ENCODE measurements at regions not wholly inside any gene's neighbourhood (a gene's known extent, or its start where the extent isn't known, plus 50 kb on each side); places are given as distances from the start of the nearest gene placed in this dataset.

- DNase-seq: no peak
- Histone ChIP-seq H3K79me2 (ENCODE audit: low read length) (no peaks in the 10 kb centered on the region), H3K4me3 (ENCODE audit: low read length) (no peak overlapping the region), H4K20me1 (ENCODE audit: low read length) (no peaks in the 10 kb centered on the region), H3K9ac (ENCODE audit: low read length) (no peak overlapping the region), H3K27ac (ENCODE audit: low read length) (no peak overlapping the region), H3K4me2 (ENCODE audit: low read length) (no peak overlapping the region), H3K36me3 (ENCODE audit: low read depth, low read length) (no peaks in the 10 kb centered on the region), H3K9me2 (replicated peaks; ENCODE audit: low read length) (no peaks in the 10 kb centered on the region), H3K9me3 (ENCODE audit: low read length) (no peaks in the 10 kb centered on the region), H3K27me3 (ENCODE audit: low read length) (no peaks in the 10 kb centered on the region), H3K4me1 (ENCODE audit: insufficient read depth, low read length) (no peaks in the 10 kb centered on the region), H3F3A (ENCODE audit: low read length, unreplicated experiment) (no peaks in the 10 kb centered on the region), H2AFZ (ENCODE audit: low read length) (no peak overlapping the region)
- intact Hi-C loops (cut with micrococcal nuclease): no loop called here
- POLR2A ChIA-PET (ENCODE audit: unreplicated experiment): no interaction called here
- TF ChIP-seq EZH2 (IDR thresholded peaks at IDR 0.05; ENCODE audit: low read length, unreplicated experiment): no peak
- no peak for TF ChIP-seq EZH2phosphoT487 (IDR thresholded peaks at IDR 0.05; ENCODE audit: borderline replicate concordance, low read length)
- TF ChIP-seq CTCF (conservative IDR thresholded peaks at IDR 0.05; ENCODE audit: low read depth, low read length): no peak
- CTCF ChIA-PET: no interaction called here
- no TSS peak for BruUV-seq (replicated peaks)
- ATAC-seq: no peak
Observed at GRCh38 chr11:90656171-90656570, 433.3 kb upstream of the CHORDC1 start.

- Histone ChIP-seq H3K27ac (ENCODE audit: low read length) (no peak overlapping the region), H3K36me3 (ENCODE audit: low read depth, low read length) (no peaks in the 10 kb centered on the region), H4K20me1 (ENCODE audit: low read length) (no peaks in the 10 kb centered on the region), H3K4me2 (ENCODE audit: low read length) (no peak overlapping the region), H3K9me2 (replicated peaks; ENCODE audit: low read length) (no peaks in the 10 kb centered on the region), H3K4me1 (ENCODE audit: insufficient read depth, low read length) (peaks cover 8% of the 10 kb centered on the region; the same call in 1 of the 2 replicates), H3K9me3 (ENCODE audit: low read length) (no peaks in the 10 kb centered on the region), H3K27me3 (ENCODE audit: low read length) (no peaks in the 10 kb centered on the region), H3K4me3 (ENCODE audit: low read length) (no peak overlapping the region), H3K79me2 (ENCODE audit: low read length) (no peaks in the 10 kb centered on the region), H3K9ac (ENCODE audit: low read length) (no peak overlapping the region), H3F3A (ENCODE audit: low read length, unreplicated experiment) (no peaks in the 10 kb centered on the region), H2AFZ (ENCODE audit: low read length) (no peak overlapping the region)
- ChIA-PET POLR2A (ENCODE audit: unreplicated experiment) (no interaction called here), CTCF (no interaction called here)
- TF ChIP-seq EZH2 (IDR thresholded peaks at IDR 0.05; ENCODE audit: low read length, unreplicated experiment) (no peak), CTCF (conservative IDR thresholded peaks at IDR 0.05; ENCODE audit: low read depth, low read length) (no peak), EZH2phosphoT487 (IDR thresholded peaks at IDR 0.05; ENCODE audit: borderline replicate concordance, low read length) (no peak)
- DNase-seq (no peak), ATAC-seq (no peak)
- intact Hi-C loops (cut with micrococcal nuclease): no loop called here
- no TSS peak for BruUV-seq (replicated peaks)
Observed at GRCh38 chr11:90650153-90650552, 427.3 kb upstream of the CHORDC1 start.

GRCh38 chr11:90646706-90647105 is 423.9 kb upstream of the CHORDC1 start:
- Histone ChIP-seq H3K9me3 (ENCODE audit: low read length) (no peaks in the 10 kb centered on the region), H4K20me1 (ENCODE audit: low read length) (no peaks in the 10 kb centered on the region), H3K4me1 (ENCODE audit: insufficient read depth, low read length) (peaks cover 8% of the 10 kb centered on the region; the same call in 1 of the 2 replicates), H3K9me2 (replicated peaks; ENCODE audit: low read length) (no peaks in the 10 kb centered on the region), H3K9ac (ENCODE audit: low read length) (no peak overlapping the region), H3K4me2 (ENCODE audit: low read length) (peak overlapping the region; percentile 18; the same call in 1 of the 2 replicates), H3K27ac (ENCODE audit: low read length) (peak overlapping the region; percentile 31), H2AFZ (ENCODE audit: low read length) (no peak overlapping the region), H3K36me3 (ENCODE audit: low read depth, low read length) (no peaks in the 10 kb centered on the region), H3F3A (ENCODE audit: low read length, unreplicated experiment) (no peaks in the 10 kb centered on the region), H3K27me3 (ENCODE audit: low read length) (no peaks in the 10 kb centered on the region), H3K4me3 (ENCODE audit: low read length) (no peak overlapping the region), H3K79me2 (ENCODE audit: low read length) (no peaks in the 10 kb centered on the region)
- intact Hi-C loops (cut with micrococcal nuclease): no loop called here
- ChIA-PET POLR2A (ENCODE audit: unreplicated experiment) (interaction anchor here (0.7 kb wide), 1 partner anchor 793 kb away, joined by 4 read pairs; no protein-coding TSS in a partner anchor), CTCF (no interaction called here)
- no peak for TF ChIP-seq CTCF (conservative IDR thresholded peaks at IDR 0.05; ENCODE audit: low read depth, low read length)
- no peak for TF ChIP-seq EZH2 (IDR thresholded peaks at IDR 0.05; ENCODE audit: low read length, unreplicated experiment)
- no peak for TF ChIP-seq EZH2phosphoT487 (IDR thresholded peaks at IDR 0.05; ENCODE audit: borderline replicate concordance, low read length)
- DNase-seq (peak; percentile 42), ATAC-seq (no peak)
- BruUV-seq (replicated peaks): no TSS peak
